ENCODE measurements at regions not wholly inside any gene's neighbourhood (a gene's known extent, or its start where the extent isn't known, plus 50 kb on each side); places are given as distances from the start of the nearest gene placed in this dataset.

DNA sequence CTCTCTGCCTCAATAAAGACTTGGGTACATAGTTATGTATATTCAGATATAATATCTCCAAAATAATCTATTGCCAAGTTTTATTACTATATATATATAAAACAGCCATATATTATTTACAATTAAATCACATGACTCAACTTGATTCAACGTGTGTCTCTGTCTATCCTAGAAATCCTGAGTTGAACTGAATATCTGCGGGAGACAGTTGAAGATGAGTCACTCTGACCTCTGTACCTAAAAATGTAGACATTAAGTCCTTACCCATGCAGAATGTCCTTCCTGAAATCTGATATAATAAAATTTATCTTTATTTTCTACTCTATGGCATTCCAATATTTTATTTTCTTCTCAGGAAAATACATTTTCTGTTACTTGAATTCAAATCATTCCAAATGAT, 218.2 kb upstream of the PRDM9 start:
- Histone ChIP-seq H3K36me3 (replicated peaks in 1 of 2; ENCODE audit: control insufficient read depth in 1 of 2, insufficient read depth in 2 of 2, low read length in 2 of 2) (no peaks in the 10 kb centered on the region), H2AFZ (ENCODE audit: low read length) (no peak overlapping the region), H3K4me1 (ENCODE audit: insufficient read depth, low read length) (no peaks in the 10 kb centered on the region), H3K9me3 (ENCODE audit: low read length) (peaks cover 10% of the 10 kb centered on the region; the same call in 1 of the 2 replicates), H3K27me3 (ENCODE audit: control insufficient read depth in 1 of 2, insufficient read depth in 2 of 2, low read length in 2 of 2) (no peaks in the 10 kb centered on the region), H3K79me2 (ENCODE audit: insufficient read depth, low read length) (no peaks in the 10 kb centered on the region), H4K20me1 (ENCODE audit: insufficient read depth, low read length) (no peaks in the 10 kb centered on the region), H3K9ac (ENCODE audit: insufficient read depth, low read depth, low read length) (no peak overlapping the region), H3K27ac (ENCODE audit: extremely low read length, insufficient read depth, low read length) (no peak overlapping the region), H3K4me2 (ENCODE audit: low read depth, low read length) (no peak overlapping the region), H3K4me3 (replicated peaks in 1 of 3; ENCODE audit: insufficient read depth in 1 of 3, low read depth in 2 of 3, low read length in 3 of 3) (no peak overlapping the region)
- intact Hi-C loops (cut with micrococcal nuclease; ENCODE audit: unreplicated experiment): no loop called here
- ChIA-PET POLR2A (no interaction called here), CTCF (ENCODE audit: low intra/inter-chr PET ratio, low total read pairs) (no interaction called here)
- BruUV-seq (replicated peaks): no TSS peak
- in situ Hi-C loops (cut with HindIII; ENCODE audit: extremely low pct_ligation_motif_present, low pct_unique_long_range_greater_than_20kb): no loop called here
- FAIRE-seq (no peak), ATAC-seq (no peak), DNase-seq (ENCODE audit: low spot score) (no peak)
- 0% methylated on average over 2 of the region's 2 CpGs for WGBS (ENCODE audit: low lambda C conversion rate)
- TF ChIP-seq NFE2 (CRISPR knock-in tag; IDR thresholded peaks at IDR 0.05) (no peak), NPAS2 (CRISPR knock-in tag; IDR thresholded peaks at IDR 0.05; ENCODE audit: borderline replicate concordance) (no peak)

DNA sequence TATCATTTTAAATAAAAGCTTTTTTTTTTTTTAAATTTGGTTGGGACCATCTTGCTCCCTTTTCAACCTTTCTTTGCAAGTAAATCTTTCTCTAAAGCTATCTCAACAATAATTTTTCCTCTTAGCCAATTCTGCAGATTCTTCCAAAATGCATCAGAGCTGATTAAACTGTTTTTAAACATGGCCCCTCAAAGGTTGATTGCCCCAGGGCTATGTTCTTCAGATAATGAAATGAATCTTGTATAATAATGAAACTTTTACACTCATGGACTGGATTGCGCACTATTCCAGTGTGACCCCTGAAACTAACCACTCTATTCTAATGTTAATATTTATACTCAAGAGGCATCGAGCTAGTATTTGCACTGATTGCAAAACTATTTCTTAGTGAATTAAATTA, 222.8 kb upstream of the PRDM9 start:
- H3K27ac ChIP-seq (ENCODE audit: extremely low read length, insufficient read depth, low read length): no peak overlapping the region
- in situ Hi-C loops (cut with HindIII; ENCODE audit: extremely low pct_ligation_motif_present, low pct_unique_long_range_greater_than_20kb): no loop called here
- no peak for FAIRE-seq
- DNase-seq (ENCODE audit: low spot score): no peak
- no peaks in the 10 kb centered on the region for H3K27me3 ChIP-seq (ENCODE audit: control insufficient read depth in 1 of 2, insufficient read depth in 2 of 2, low read length in 2 of 2)
- POLR2A ChIA-PET: no interaction called here
- H4K20me1 ChIP-seq (ENCODE audit: insufficient read depth, low read length): no peaks in the 10 kb centered on the region
- WGBS (ENCODE audit: low lambda C conversion rate): 13% methylated on average over 2 of the region's 2 CpGs
- intact Hi-C loops (cut with micrococcal nuclease; ENCODE audit: unreplicated experiment): no loop called here
- H3K4me2 ChIP-seq (ENCODE audit: low read depth, low read length): no peak overlapping the region
- H3K9me3 ChIP-seq (ENCODE audit: low read length): no peaks in the 10 kb centered on the region
- no peaks in the 10 kb centered on the region for H3K36me3 ChIP-seq (replicated peaks in 1 of 2; ENCODE audit: control insufficient read depth in 1 of 2, insufficient read depth in 2 of 2, low read length in 2 of 2)
- no peaks in the 10 kb centered on the region for H3K4me1 ChIP-seq (ENCODE audit: insufficient read depth, low read length)
- ATAC-seq: no peak
- CTCF ChIA-PET (ENCODE audit: low intra/inter-chr PET ratio, low total read pairs): no interaction called here
- H3K4me3 ChIP-seq (replicated peaks in 1 of 3; ENCODE audit: insufficient read depth in 1 of 3, low read depth in 2 of 3, low read length in 3 of 3): no peak overlapping the region
- no peak overlapping the region for H2AFZ ChIP-seq (ENCODE audit: low read length)
- no peak overlapping the region for H3K9ac ChIP-seq (ENCODE audit: insufficient read depth, low read depth, low read length)
- no peaks in the 10 kb centered on the region for H3K79me2 ChIP-seq (ENCODE audit: insufficient read depth, low read length)
- BruUV-seq (replicated peaks): no TSS peak
- TF ChIP-seq, protein P1, sequence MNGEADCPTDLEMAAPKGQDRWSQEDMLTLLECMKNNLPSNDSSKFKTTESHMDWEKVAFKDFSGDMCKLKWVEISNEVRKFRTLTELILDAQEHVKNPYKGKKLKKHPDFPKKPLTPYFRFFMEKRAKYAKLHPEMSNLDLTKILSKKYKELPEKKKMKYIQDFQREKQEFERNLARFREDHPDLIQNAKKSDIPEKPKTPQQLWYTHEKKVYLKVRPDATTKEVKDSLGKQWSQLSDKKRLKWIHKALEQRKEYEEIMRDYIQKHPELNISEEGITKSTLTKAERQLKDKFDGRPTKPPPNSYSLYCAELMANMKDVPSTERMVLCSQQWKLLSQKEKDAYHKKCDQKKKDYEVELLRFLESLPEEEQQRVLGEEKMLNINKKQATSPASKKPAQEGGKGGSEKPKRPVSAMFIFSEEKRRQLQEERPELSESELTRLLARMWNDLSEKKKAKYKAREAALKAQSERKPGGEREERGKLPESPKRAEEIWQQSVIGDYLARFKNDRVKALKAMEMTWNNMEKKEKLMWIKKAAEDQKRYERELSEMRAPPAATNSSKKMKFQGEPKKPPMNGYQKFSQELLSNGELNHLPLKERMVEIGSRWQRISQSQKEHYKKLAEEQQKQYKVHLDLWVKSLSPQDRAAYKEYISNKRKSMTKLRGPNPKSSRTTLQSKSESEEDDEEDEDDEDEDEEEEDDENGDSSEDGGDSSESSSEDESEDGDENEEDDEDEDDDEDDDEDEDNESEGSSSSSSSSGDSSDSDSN (CRISPR knock-in tag; IDR thresholded peaks at IDR 0.05): no peak
- TF ChIP-seq, protein P2, sequence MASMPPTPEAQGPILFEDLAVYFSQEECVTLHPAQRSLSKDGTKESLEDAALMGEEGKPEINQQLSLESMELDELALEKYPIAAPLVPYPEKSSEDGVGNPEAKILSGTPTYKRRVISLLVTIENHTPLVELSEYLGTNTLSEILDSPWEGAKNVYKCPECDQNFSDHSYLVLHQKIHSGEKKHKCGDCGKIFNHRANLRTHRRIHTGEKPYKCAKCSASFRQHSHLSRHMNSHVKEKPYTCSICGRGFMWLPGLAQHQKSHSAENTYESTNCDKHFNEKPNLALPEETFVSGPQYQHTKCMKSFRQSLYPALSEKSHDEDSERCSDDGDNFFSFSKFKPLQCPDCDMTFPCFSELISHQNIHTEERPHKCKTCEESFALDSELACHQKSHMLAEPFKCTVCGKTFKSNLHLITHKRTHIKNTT (CRISPR knock-in tag; IDR thresholded peaks at IDR 0.05): no peak
- TF ChIP-seq ELF4 (CRISPR knock-in tag; IDR thresholded peaks at IDR 0.05; ENCODE audit: borderline replicate concordance) (no peak), PHF21A (CRISPR knock-in tag; IDR thresholded peaks at IDR 0.05) (no peak), MED8 (CRISPR knock-in tag; IDR thresholded peaks at IDR 0.05; ENCODE audit: insufficient replicate concordance) (no peak), AHR (CRISPR knock-in tag; IDR thresholded peaks at IDR 0.05) (no peak), PPARG (CRISPR knock-in tag; conservative IDR thresholded peaks at IDR 0.05) (no peak), ATF7 (IDR thresholded peaks at IDR 0.05) (no peak), ATF7 (CRISPR knock-in tag; IDR thresholded peaks at IDR 0.05) (no peak), FOSL2 (CRISPR knock-in tag; IDR thresholded peaks at IDR 0.05) (no peak), ZNF543 (CRISPR knock-in tag; IDR thresholded peaks at IDR 0.05) (no peak)
- TF ChIP-seq, protein P3, sequence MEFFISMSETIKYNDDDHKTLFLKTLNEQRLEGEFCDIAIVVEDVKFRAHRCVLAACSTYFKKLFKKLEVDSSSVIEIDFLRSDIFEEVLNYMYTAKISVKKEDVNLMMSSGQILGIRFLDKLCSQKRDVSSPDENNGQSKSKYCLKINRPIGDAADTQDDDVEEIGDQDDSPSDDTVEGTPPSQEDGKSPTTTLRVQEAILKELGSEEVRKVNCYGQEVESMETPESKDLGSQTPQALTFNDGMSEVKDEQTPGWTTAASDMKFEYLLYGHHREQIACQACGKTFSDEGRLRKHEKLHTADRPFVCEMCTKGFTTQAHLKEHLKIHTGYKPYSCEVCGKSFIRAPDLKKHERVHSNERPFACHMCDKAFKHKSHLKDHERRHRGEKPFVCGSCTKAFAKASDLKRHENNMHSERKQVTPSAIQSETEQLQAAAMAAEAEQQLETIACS (CRISPR knock-in tag; IDR thresholded peaks at IDR 0.05): no peak
- TF ChIP-seq, protein P4, sequence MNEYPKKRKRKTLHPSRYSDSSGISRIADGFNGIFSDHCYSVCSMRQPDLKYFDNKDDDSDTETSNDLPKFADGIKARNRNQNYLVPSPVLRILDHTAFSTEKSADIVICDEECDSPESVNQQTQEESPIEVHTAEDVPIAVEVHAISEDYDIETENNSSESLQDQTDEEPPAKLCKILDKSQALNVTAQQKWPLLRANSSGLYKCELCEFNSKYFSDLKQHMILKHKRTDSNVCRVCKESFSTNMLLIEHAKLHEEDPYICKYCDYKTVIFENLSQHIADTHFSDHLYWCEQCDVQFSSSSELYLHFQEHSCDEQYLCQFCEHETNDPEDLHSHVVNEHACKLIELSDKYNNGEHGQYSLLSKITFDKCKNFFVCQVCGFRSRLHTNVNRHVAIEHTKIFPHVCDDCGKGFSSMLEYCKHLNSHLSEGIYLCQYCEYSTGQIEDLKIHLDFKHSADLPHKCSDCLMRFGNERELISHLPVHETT (CRISPR knock-in tag; conservative IDR thresholded peaks at IDR 0.05): no peak

Measured in HepG2 (cell line).